ENCODE measurements at regions not wholly inside any gene's neighbourhood (a gene's known extent, or its start where the extent isn't known, plus 50 kb on each side); places are given as distances from the start of the nearest gene placed in this dataset.
A peak's percentile ranks its signal among the peaks of the same experiment; 100 is the strongest.
"Not testable (repeated sequence)": the region's sequence is repeated elsewhere in the genome, so short reads cannot be mapped to it uniquely, and the experiment has no call there.

- DNase-seq = no peak
These were observed 287.1 kb downstream of the WDR11 start for GRCh38 chr10:121138112-121138860.

- DNase-seq = no peak
These were observed 287.8 kb downstream of the WDR11 start for GRCh38 chr10:121138918-121139317.

GRCh38 chr10:121145802-121146395, 294.7 kb downstream of the WDR11 start:
- DNase-seq = not testable (repeated sequence)

GRCh38 chr10:121148921-121149320, 297.8 kb downstream of the WDR11 start:
- no peak for DNase-seq

GRCh38 chr10:121152033-121152432, 300.9 kb downstream of the WDR11 start:
- DNase-seq = no peak

- no peak for DNase-seq
These were observed 301.8 kb downstream of the WDR11 start for GRCh38 chr10:121152935-121153334.

- no peak for DNase-seq
These were observed 303.1 kb downstream of the WDR11 start for GRCh38 chr10:121154310-121154709.

GRCh38 chr10:121154846-121155245, 303.7 kb downstream of the WDR11 start:
- peak; percentile 65 for DNase-seq

- no peak for DNase-seq
These were observed 304.7 kb downstream of the WDR11 start for GRCh38 chr10:121155742-121156474.

- peak; percentile 92 for DNase-seq
These were observed 306.8 kb downstream of the WDR11 start for GRCh38 chr10:121157998-121158397.

GRCh38 chr10:121158988-121159579, 307.9 kb downstream of the WDR11 start:
- no peak for DNase-seq

GRCh38 chr10:121159670-121160069, 308.5 kb downstream of the WDR11 start:
- no peak for DNase-seq

GRCh38 chr10:121165276-121165675, 314.1 kb downstream of the WDR11 start:
- no peak for DNase-seq

- DNase-seq = no peak
These were observed 316.5 kb downstream of the WDR11 start for GRCh38 chr10:121167534-121168243.

- no peak for DNase-seq
These were observed 317.5 kb downstream of the WDR11 start for GRCh38 chr10:121168545-121169216.

GRCh38 chr10:121169406-121169805, 318.2 kb downstream of the WDR11 start:
- no peak for DNase-seq

GRCh38 chr10:121171825-121172787, 320.9 kb downstream of the WDR11 start:
- no peak for DNase-seq

GRCh38 chr10:121179006-121179405, 327.8 kb downstream of the WDR11 start:
- no peak for DNase-seq

- no peak for DNase-seq
These were observed 331.1 kb downstream of the WDR11 start for GRCh38 chr10:121182219-121182618.

- DNase-seq = no peak
These were observed 332.1 kb downstream of the WDR11 start for GRCh38 chr10:121183236-121183635.

- DNase-seq = no peak
These were observed 332.5 kb downstream of the WDR11 start for GRCh38 chr10:121183707-121184106.
